Glomerular visceral epithelial cell (primary cell): ENCODE measurements at regions not wholly inside any gene's neighbourhood (a gene's known extent, or its start where the extent isn't known, plus 50 kb on each side); places are given as distances from the start of the nearest gene placed in this dataset.

Experiments
- DNase-seq: peaks from one replicate; pipeline ENCODE4 v3.0.0-alpha.2; 2016; ENCODE audit errors: extremely low spot score

- DNase-seq: peak; percentile 39
Measured at GRCh38 chr3:7793786-7794185, 707.8 kb upstream of the LMCD1 start.

GRCh38 chr3:7798276-7798675 is 703.3 kb upstream of the LMCD1 start:
- no peak for DNase-seq

- DNase-seq: no peak
Measured at GRCh38 chr3:7800006-7800780, 701.4 kb upstream of the LMCD1 start.

- DNase-seq: no peak
Measured at GRCh38 chr3:7812490-7812889, 689.1 kb upstream of the LMCD1 start.

GRCh38 chr3:7813365-7813764 is 688.3 kb upstream of the LMCD1 start:
- no peak for DNase-seq

- no peak for DNase-seq
Measured at GRCh38 chr3:7817239-7817638, 684.4 kb upstream of the LMCD1 start.

GRCh38 chr3:7820969-7821368 is 680.7 kb upstream of the LMCD1 start:
- DNase-seq: no peak

GRCh38 chr3:7821858-7822257 is 679.8 kb upstream of the LMCD1 start:
- no peak for DNase-seq

GRCh38 chr3:7841451-7841850 is 660.2 kb upstream of the LMCD1 start:
- no peak for DNase-seq

- DNase-seq: no peak
Measured at GRCh38 chr3:7843441-7843840, 658.2 kb upstream of the LMCD1 start.

GRCh38 chr3:7847021-7847420 is 654.6 kb upstream of the LMCD1 start:
- no peak for DNase-seq

GRCh38 chr3:7847521-7847920 is 654.1 kb upstream of the LMCD1 start:
- DNase-seq: no peak

GRCh38 chr3:7854266-7854665 is 647.4 kb upstream of the LMCD1 start:
- DNase-seq: no peak

- no peak for DNase-seq
Measured at GRCh38 chr3:7854721-7855120, 646.9 kb upstream of the LMCD1 start.

- DNase-seq: no peak
Measured at GRCh38 chr3:7865611-7866010, 636.0 kb upstream of the LMCD1 start.

- DNase-seq: no peak
Measured at GRCh38 chr3:7867587-7867986, 634.0 kb upstream of the LMCD1 start.

GRCh38 chr3:7871003-7871560 is 630.5 kb upstream of the LMCD1 start:
- DNase-seq: no peak

- no peak for DNase-seq
Measured at GRCh38 chr3:7874116-7874515, 627.5 kb upstream of the LMCD1 start.

- DNase-seq: no peak
Measured at GRCh38 chr3:7875925-7876324, 625.7 kb upstream of the LMCD1 start.

- no peak for DNase-seq
Measured at GRCh38 chr3:7876741-7877297, 624.8 kb upstream of the LMCD1 start.

- no peak for DNase-seq
Measured at GRCh38 chr3:7877312-7877711, 624.3 kb upstream of the LMCD1 start.

- no peak for DNase-seq
Measured at GRCh38 chr3:7879572-7879971, 622.1 kb upstream of the LMCD1 start.

GRCh38 chr3:7881946-7882345 is 619.7 kb upstream of the LMCD1 start:
- no peak for DNase-seq
